GM12891 (cell line): ENCODE measurements at regions not wholly inside any gene's neighbourhood (a gene's known extent, or its start where the extent isn't known, plus 50 kb on each side); places are given as distances from the start of the nearest gene placed in this dataset.

ENCODE experiments used
- POLR2A ChIP-seq: IDR thresholded peaks from 2 replicates; pipeline ENCODE4 v1.6.1; 2011; ENCODE audit warnings: low read depth, low read length, control low read depth
- POLR2AphosphoS5 ChIP-seq: IDR thresholded peaks from 2 replicates; pipeline ENCODE4 v1.6.1; 2011; ENCODE audit warnings: low read depth, low read length, control low read depth
- SPI1 ChIP-seq: IDR thresholded peaks from 2 replicates; pipeline ENCODE4 v1.6.1; 2011; ENCODE audit warnings: low read depth, low read length, control low read depth
- TAF1 ChIP-seq: IDR thresholded peaks from 2 replicates; pipeline ENCODE4 v1.6.1; 2011; ENCODE audit warnings: low read depth, low read length, control low read depth

DNA sequence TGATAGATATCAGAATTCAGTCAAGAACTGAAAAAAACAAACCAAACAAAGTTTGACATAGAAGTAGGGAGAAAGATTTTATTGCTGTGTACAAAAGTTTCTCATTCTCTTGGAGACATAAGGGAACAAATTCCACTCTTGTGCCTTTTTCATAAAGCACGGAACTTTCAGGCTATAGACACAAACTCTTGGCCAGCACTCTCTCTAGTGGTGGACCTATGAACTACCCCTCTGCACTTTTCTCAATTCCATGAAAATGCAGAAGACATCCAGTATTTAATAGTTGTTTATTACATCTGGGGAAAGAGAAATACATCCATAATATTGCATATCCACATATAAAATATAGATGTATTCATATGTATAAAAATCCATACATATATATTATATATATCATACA lies 291.6 kb upstream of the HS3ST1 start:
- no peak for TF ChIP-seq POLR2AphosphoS5
- TF ChIP-seq POLR2A, result no peak
- no peak for TF ChIP-seq TAF1
- TF ChIP-seq SPI1, result no peak
